ENCODE measurements at regions not wholly inside any gene's neighbourhood (a gene's known extent, or its start where the extent isn't known, plus 50 kb on each side); places are given as distances from the start of the nearest gene placed in this dataset.
"Not testable (repeated sequence)": the region's sequence is repeated elsewhere in the genome, so short reads cannot be mapped to it uniquely, and the experiment has no call there.

DNA sequence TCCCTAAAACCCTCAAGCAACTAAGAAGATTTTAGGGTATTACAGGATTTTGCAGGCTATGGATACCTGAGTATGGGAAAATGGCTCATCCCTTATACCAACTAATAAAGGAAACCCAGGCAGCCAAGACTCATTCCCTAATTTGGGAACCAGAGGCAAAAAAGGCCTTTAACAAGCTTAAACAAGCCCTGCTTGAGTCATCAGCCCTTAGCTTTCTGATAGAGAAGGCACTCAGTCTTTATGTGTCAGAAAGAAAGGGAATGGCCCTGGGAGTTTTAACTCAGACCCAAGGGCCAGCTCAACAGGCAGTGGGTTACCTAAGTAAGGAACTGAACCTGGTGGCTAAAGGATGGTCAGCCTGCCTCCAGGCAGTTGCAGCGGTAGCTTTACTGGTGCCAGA lies 96.9 kb upstream of the RMP24 start:
- H3K4me1 Mint-ChIP-seq, result no peaks in the 10 kb centered on the region
- no peaks in the 10 kb centered on the region for H3K9me3 Mint-ChIP-seq
- H3K27me3 Mint-ChIP-seq, result peaks cover 11% of the 10 kb centered on the region
- H3K4me3 Mint-ChIP-seq, result no peak overlapping the region
- ATAC-seq (replicated peaks), result no peak
- H3K36me3 Mint-ChIP-seq (ENCODE audit: low read depth), result no peaks in the 10 kb centered on the region
- H3K27ac Mint-ChIP-seq, result no peak overlapping the region

- no peak overlapping the region for H3K4me3 Mint-ChIP-seq
- no peaks in the 10 kb centered on the region for H3K4me1 Mint-ChIP-seq
- no peak overlapping the region for H3K27ac Mint-ChIP-seq
- H3K27me3 Mint-ChIP-seq, result peaks cover 8% of the 10 kb centered on the region
- ATAC-seq (replicated peaks), result no peak
- H3K9me3 Mint-ChIP-seq, result no peaks in the 10 kb centered on the region
- H3K36me3 Mint-ChIP-seq (ENCODE audit: low read depth), result no peaks in the 10 kb centered on the region
These were observed 96.2 kb upstream of the RMP24 start for GRCh38 chr18:35876243-35876642.

GRCh38 chr18:35880788-35881455 lies 91.6 kb upstream of the RMP24 start:
- Mint-ChIP-seq H3K27ac (no peak overlapping the region), H3K4me3 (no peak overlapping the region)
- no peak for ATAC-seq (replicated peaks)

GRCh38 chr18:35888329-35888728 lies 84.2 kb upstream of the RMP24 start:
- no peak overlapping the region for H3K27ac Mint-ChIP-seq
- no peak overlapping the region for H3K4me3 Mint-ChIP-seq

More at GRCh38 chr18:35880788-35881455, 91.6 kb upstream of the RMP24 start:
- H3K27me3 Mint-ChIP-seq, result peaks cover 4% of the 10 kb centered on the region
- H3K9me3 Mint-ChIP-seq, result no peaks in the 10 kb centered on the region
- no peaks in the 10 kb centered on the region for H3K36me3 Mint-ChIP-seq (ENCODE audit: low read depth)
- H3K4me1 Mint-ChIP-seq, result no peaks in the 10 kb centered on the region

GRCh38 chr18:35889677-35890076 lies 82.8 kb upstream of the RMP24 start:
- peaks cover 6% of the 10 kb centered on the region for H3K9me3 Mint-ChIP-seq
- no peak overlapping the region for H3K4me3 Mint-ChIP-seq

More at GRCh38 chr18:35888329-35888728, 84.2 kb upstream of the RMP24 start:
- H3K27me3 Mint-ChIP-seq, result peaks cover 7% of the 10 kb centered on the region
- H3K9me3 Mint-ChIP-seq, result peaks cover 6% of the 10 kb centered on the region
- no peaks in the 10 kb centered on the region for H3K36me3 Mint-ChIP-seq (ENCODE audit: low read depth)
- no peak for ATAC-seq (replicated peaks)
- no peaks in the 10 kb centered on the region for H3K4me1 Mint-ChIP-seq

GRCh38 chr18:35890323-35890722 lies 82.2 kb upstream of the RMP24 start:
- no peaks in the 10 kb centered on the region for H3K36me3 Mint-ChIP-seq (ENCODE audit: low read depth)
- no peak overlapping the region for H3K4me3 Mint-ChIP-seq
- H3K4me1 Mint-ChIP-seq, result no peaks in the 10 kb centered on the region
- ATAC-seq (replicated peaks), result no peak
- no peak overlapping the region for H3K27ac Mint-ChIP-seq
- H3K27me3 Mint-ChIP-seq, result peaks cover 6% of the 10 kb centered on the region
- H3K9me3 Mint-ChIP-seq, result peaks cover 6% of the 10 kb centered on the region

More at GRCh38 chr18:35889677-35890076, 82.8 kb upstream of the RMP24 start:
- Mint-ChIP-seq H3K4me1 (no peaks in the 10 kb centered on the region), H3K27me3 (peaks cover 6% of the 10 kb centered on the region), H3K27ac (no peak overlapping the region), H3K36me3 (ENCODE audit: low read depth) (no peaks in the 10 kb centered on the region)
- ATAC-seq (replicated peaks), result no peak

GRCh38 chr18:35892118-35892517 lies 80.4 kb upstream of the RMP24 start:
- no peak for ATAC-seq (replicated peaks)
- Mint-ChIP-seq H3K9me3 (peaks cover 6% of the 10 kb centered on the region), H3K4me1 (no peaks in the 10 kb centered on the region), H3K4me3 (no peak overlapping the region), H3K27me3 (peaks cover 6% of the 10 kb centered on the region), H3K36me3 (ENCODE audit: low read depth) (no peaks in the 10 kb centered on the region), H3K27ac (no peak overlapping the region)

DNA sequence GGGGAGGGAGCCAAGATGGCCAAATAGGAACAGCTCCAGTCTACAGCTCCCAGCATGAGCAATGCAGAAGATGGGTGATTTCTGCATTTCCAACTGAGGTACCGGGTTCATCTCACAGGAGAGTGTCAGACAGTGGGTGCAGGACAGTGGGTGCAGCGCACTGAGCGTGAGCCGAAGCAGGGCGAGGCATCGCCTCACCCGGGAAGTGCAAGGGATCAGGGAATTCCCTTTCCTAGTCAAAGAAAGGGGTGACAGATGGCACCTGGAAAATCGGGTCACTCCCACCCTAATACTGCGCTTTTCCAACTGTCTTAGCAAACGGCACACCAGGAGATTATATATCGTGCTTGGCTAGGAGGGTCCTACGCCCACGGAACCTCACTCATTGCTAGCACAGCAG lies 75.0 kb upstream of the RMP24 start:
- not testable (repeated sequence) for H3K4me3 Mint-ChIP-seq; H3K27ac Mint-ChIP-seq; H3K4me1 Mint-ChIP-seq; H3K36me3 Mint-ChIP-seq (ENCODE audit: low read depth); ATAC-seq (replicated peaks)
- H3K27me3 Mint-ChIP-seq, result peaks cover 11% of the 10 kb centered on the region
- H3K9me3 Mint-ChIP-seq, result peaks cover 10% of the 10 kb centered on the region

DNA sequence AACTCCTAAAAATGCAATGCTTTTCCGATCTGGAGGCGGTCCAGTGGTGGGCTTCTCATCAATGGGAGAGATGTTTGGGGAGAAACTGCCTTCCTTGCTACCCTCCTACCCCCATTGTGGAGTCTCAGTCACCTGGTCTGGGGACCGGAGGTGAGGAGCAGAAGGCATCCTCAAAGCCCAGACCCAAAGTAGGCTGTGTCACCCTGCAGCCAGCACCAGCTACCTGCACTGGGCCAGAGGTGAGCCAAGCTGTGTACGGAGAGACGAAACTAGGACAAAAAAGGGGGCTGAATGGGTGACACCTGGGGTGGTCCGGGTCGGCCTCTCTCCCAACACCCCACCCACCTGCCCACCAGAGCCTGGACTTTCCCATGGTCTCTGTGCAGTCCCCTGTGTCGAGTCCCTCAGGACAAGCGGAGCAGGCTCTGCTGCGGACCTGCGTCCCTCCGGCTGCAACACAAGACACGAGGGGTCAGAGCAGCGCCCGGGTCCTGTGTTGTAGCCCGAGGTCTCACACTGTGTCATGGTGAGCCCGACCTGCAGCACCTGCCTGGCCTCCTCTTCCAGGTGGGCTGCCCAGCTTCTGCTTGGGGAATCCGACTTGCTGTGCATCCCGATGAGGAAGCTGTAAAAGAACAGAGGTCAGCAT lies 68.0 kb upstream of the RMP24 start:
- H3K27me3 Mint-ChIP-seq, result peaks cover 8% of the 10 kb centered on the region
- no peaks in the 10 kb centered on the region for H3K36me3 Mint-ChIP-seq (ENCODE audit: low read depth)
- H3K9me3 Mint-ChIP-seq, result peaks cover 5% of the 10 kb centered on the region
- no peaks in the 10 kb centered on the region for H3K4me1 Mint-ChIP-seq
- H3K27ac Mint-ChIP-seq, result no peak overlapping the region
- H3K4me3 Mint-ChIP-seq, result no peak overlapping the region
- no peak for ATAC-seq (replicated peaks)

GRCh38 chr18:35905436-35905835 lies 67.0 kb upstream of the RMP24 start:
- H3K27me3 Mint-ChIP-seq, result peaks cover 3% of the 10 kb centered on the region
- peaks cover 2% of the 10 kb centered on the region for H3K9me3 Mint-ChIP-seq
- H3K4me1 Mint-ChIP-seq, result no peaks in the 10 kb centered on the region
- H3K4me3 Mint-ChIP-seq, result no peak overlapping the region
- no peak for ATAC-seq (replicated peaks)
- no peaks in the 10 kb centered on the region for H3K36me3 Mint-ChIP-seq (ENCODE audit: low read depth)
- no peak overlapping the region for H3K27ac Mint-ChIP-seq

GRCh38 chr18:35906291-35906690 lies 66.2 kb upstream of the RMP24 start:
- not testable (repeated sequence) for H3K4me3 Mint-ChIP-seq, H3K9me3 Mint-ChIP-seq, H3K27ac Mint-ChIP-seq

DNA sequence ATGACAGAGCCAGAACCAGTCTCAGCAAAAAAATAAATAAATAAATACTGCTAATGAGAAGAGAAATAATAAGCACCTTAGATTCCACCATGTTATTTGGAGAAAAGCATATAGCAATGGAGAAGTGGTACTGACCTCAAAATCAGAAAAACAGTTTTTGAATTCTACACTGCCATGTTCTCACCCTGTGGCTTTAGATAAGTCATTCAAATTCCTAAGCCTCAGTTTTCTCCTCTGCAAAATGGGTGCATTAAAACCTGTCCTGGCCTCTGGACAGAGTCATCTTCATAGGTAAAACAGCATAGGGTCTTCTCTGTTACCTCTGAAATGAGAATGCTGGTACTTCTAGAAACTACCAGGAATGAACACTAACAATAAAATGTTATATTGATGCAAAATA lies 62.2 kb upstream of the RMP24 start:
- H3K4me3 Mint-ChIP-seq, result no peak overlapping the region
- no peaks in the 10 kb centered on the region for H3K4me1 Mint-ChIP-seq
- no peaks in the 10 kb centered on the region for H3K9me3 Mint-ChIP-seq
- ATAC-seq (replicated peaks), result no peak
- H3K27me3 Mint-ChIP-seq, result peaks cover 5% of the 10 kb centered on the region
- no peak overlapping the region for H3K27ac Mint-ChIP-seq
- no peaks in the 10 kb centered on the region for H3K36me3 Mint-ChIP-seq (ENCODE audit: low read depth)

More at GRCh38 chr18:35906291-35906690, 66.2 kb upstream of the RMP24 start:
- not testable (repeated sequence) for H3K4me1 Mint-ChIP-seq; ATAC-seq (replicated peaks); H3K36me3 Mint-ChIP-seq (ENCODE audit: low read depth); H3K27me3 Mint-ChIP-seq

- Mint-ChIP-seq H3K36me3 (ENCODE audit: low read depth) (no peaks in the 10 kb centered on the region), H3K27me3 (peaks cover 9% of the 10 kb centered on the region), H3K27ac (no peak overlapping the region), H3K4me1 (no peaks in the 10 kb centered on the region), H3K9me3 (no peaks in the 10 kb centered on the region), H3K4me3 (no peak overlapping the region)
- no peak for ATAC-seq (replicated peaks)
These were observed 60.1 kb upstream of the RMP24 start for GRCh38 chr18:35912332-35912731.

- Mint-ChIP-seq H3K9me3 (no peaks in the 10 kb centered on the region), H3K27ac (no peak overlapping the region), H3K36me3 (ENCODE audit: low read depth) (no peaks in the 10 kb centered on the region), H3K27me3 (peaks cover 10% of the 10 kb centered on the region), H3K4me1 (no peaks in the 10 kb centered on the region), H3K4me3 (no peak overlapping the region)
- no peak for ATAC-seq (replicated peaks)
These were observed 57.4 kb upstream of the RMP24 start for GRCh38 chr18:35915056-35915455.

GRCh38 chr18:35917043-35917442 lies 55.4 kb upstream of the RMP24 start:
- Mint-ChIP-seq H3K36me3 (ENCODE audit: low read depth) (no peaks in the 10 kb centered on the region), H3K27me3 (peaks cover 10% of the 10 kb centered on the region), H3K27ac (no peak overlapping the region), H3K4me3 (no peak overlapping the region), H3K4me1 (no peaks in the 10 kb centered on the region), H3K9me3 (no peaks in the 10 kb centered on the region)
- no peak for ATAC-seq (replicated peaks)

All from activated T-helper 17 cell treated with anti-CD3 and anti-CD28 coated beads, Interleukin-2, amount 50 U/mL, for 72 hours (primary cell).